HUES64 (cell line): ENCODE measurements at regions not wholly inside any gene's neighbourhood (a gene's known extent, or its start where the extent isn't known, plus 50 kb on each side); places are given as distances from the start of the nearest gene placed in this dataset.

Experiments
- H3K27ac ChIP-seq: 2 replicates; pipeline ENCODE4 v1.7.0; 2013; ENCODE audit warnings: low read depth, low read length, inconsistent platforms
- H3K27me3 ChIP-seq: 2 replicates; pipeline ENCODE4 v1.6.1; 2013; ENCODE audit warnings: mild to moderate bottlenecking, low read length; ENCODE audit not compliant: insufficient read depth
- H3K36me3 ChIP-seq: 2 replicates; pipeline ENCODE4 v1.6.1; 2013; ENCODE audit warnings: mild to moderate bottlenecking, low read length; ENCODE audit not compliant: insufficient read depth
- H3K4me1 ChIP-seq: 2 replicates; pipeline ENCODE4 v1.6.1; 2013; ENCODE audit warnings: mild to moderate bottlenecking, low read length, moderate library complexity; ENCODE audit not compliant: insufficient read depth
- H3K4me3 ChIP-seq: 2 replicates; pipeline ENCODE4 v1.5.1; 2013; ENCODE audit warnings: mild to moderate bottlenecking, low read length, moderate library complexity
- H3K9ac ChIP-seq: 2 replicates; pipeline ENCODE4 v1.6.1; 2013; ENCODE audit warnings: mild to moderate bottlenecking, low read depth, low read length
- H3K9me3 ChIP-seq: 2 replicates; pipeline ENCODE4 v1.6.1; 2013; ENCODE audit warnings: low read depth, low read length; ENCODE audit not compliant: insufficient read depth
- WGBS: fragments of 150-250, 120-280 bp; methylation state at CpG from one replicate; pipeline ENCODE4 v1.1.7; 2013; ENCODE audit warnings: missing lambda C conversion rate; 5-methylcytosine and 5-hydroxymethylcytosine counted together

GRCh38 chr10:28812384-28813372 lies 135.4 kb downstream of the BAMBI start:
- 73% methylated on average over 9 of the region's 11 CpGs for WGBS
- Histone ChIP-seq H3K4me1 (peaks cover 36% of the 10 kb centered on the region), H3K4me3 (no peak overlapping the region), H3K36me3 (no peaks in the 10 kb centered on the region), H3K9me3 (no peaks in the 10 kb centered on the region), H3K27me3 (no peaks in the 10 kb centered on the region), H3K27ac (no peak overlapping the region), H3K9ac (no peak overlapping the region)

- Histone ChIP-seq H3K36me3 (no peaks in the 10 kb centered on the region), H3K4me3 (no peak overlapping the region), H3K9me3 (no peaks in the 10 kb centered on the region), H3K27ac (no peak overlapping the region), H3K9ac (no peak overlapping the region), H3K4me1 (peaks cover 6% of the 10 kb centered on the region), H3K27me3 (no peaks in the 10 kb centered on the region)
- WGBS = 96% methylated on average over 37 of the region's 37 CpGs
Observed at GRCh38 chr10:28815681-28816080, 138.4 kb downstream of the BAMBI start.

- no peak overlapping the region for H3K9ac ChIP-seq
- H3K27me3 ChIP-seq = no peaks in the 10 kb centered on the region
- no peaks in the 10 kb centered on the region for H3K9me3 ChIP-seq
- no peaks in the 10 kb centered on the region for H3K36me3 ChIP-seq
- 67% methylated on average over 11 of the region's 12 CpGs for WGBS
- no peak overlapping the region for H3K4me3 ChIP-seq
- H3K27ac ChIP-seq = no peak overlapping the region
- H3K4me1 ChIP-seq = peaks cover 12% of the 10 kb centered on the region
Observed at GRCh38 chr10:28822719-28823464, 145.6 kb downstream of the BAMBI start.

- no peak overlapping the region for H3K4me3 ChIP-seq
- H3K4me1 ChIP-seq = peaks cover 12% of the 10 kb centered on the region
- H3K27me3 ChIP-seq = no peaks in the 10 kb centered on the region
- WGBS = 87% methylated on average over 1 of the region's 1 CpG
- H3K36me3 ChIP-seq = no peaks in the 10 kb centered on the region
- no peak overlapping the region for H3K9ac ChIP-seq
- no peak overlapping the region for H3K27ac ChIP-seq
- H3K9me3 ChIP-seq = no peaks in the 10 kb centered on the region
Observed at GRCh38 chr10:28823501-28824075, 146.3 kb downstream of the BAMBI start.

GRCh38 chr10:28833313-28833712 lies 156.0 kb downstream of the BAMBI start:
- Histone ChIP-seq H3K36me3 (no peaks in the 10 kb centered on the region), H3K27me3 (no peaks in the 10 kb centered on the region), H3K4me1 (no peaks in the 10 kb centered on the region), H3K4me3 (no peak overlapping the region), H3K9me3 (no peaks in the 10 kb centered on the region), H3K9ac (no peak overlapping the region), H3K27ac (no peak overlapping the region)
- 86% methylated on average over 4 of the region's 4 CpGs for WGBS

- no peak overlapping the region for H3K4me3 ChIP-seq
- H3K27ac ChIP-seq = no peak overlapping the region
- no peaks in the 10 kb centered on the region for H3K36me3 ChIP-seq
- no peaks in the 10 kb centered on the region for H3K4me1 ChIP-seq
- H3K9ac ChIP-seq = no peak overlapping the region
- no peaks in the 10 kb centered on the region for H3K27me3 ChIP-seq
- H3K9me3 ChIP-seq = no peaks in the 10 kb centered on the region
Observed at GRCh38 chr10:28836435-28836743, 159.1 kb downstream of the BAMBI start.

- Histone ChIP-seq H3K4me3 (no peak overlapping the region), H3K36me3 (no peaks in the 10 kb centered on the region), H3K9ac (no peak overlapping the region), H3K27me3 (no peaks in the 10 kb centered on the region), H3K4me1 (no peaks in the 10 kb centered on the region), H3K9me3 (no peaks in the 10 kb centered on the region), H3K27ac (no peak overlapping the region)
- 94% methylated on average over 3 of the region's 3 CpGs for WGBS
Observed at GRCh38 chr10:28837613-28838390, 160.5 kb downstream of the BAMBI start.

- Histone ChIP-seq H3K27ac (no peak overlapping the region), H3K9ac (no peak overlapping the region), H3K4me1 (no peaks in the 10 kb centered on the region), H3K36me3 (no peaks in the 10 kb centered on the region), H3K9me3 (no peaks in the 10 kb centered on the region), H3K4me3 (no peak overlapping the region), H3K27me3 (no peaks in the 10 kb centered on the region)
- 88% methylated on average over 2 of the region's 2 CpGs for WGBS
Observed at GRCh38 chr10:28838908-28839307, 161.6 kb downstream of the BAMBI start.

GRCh38 chr10:28839600-28840007 lies 162.3 kb downstream of the BAMBI start:
- H3K9me3 ChIP-seq = peaks cover 4% of the 10 kb centered on the region; the same call in 1 of the 2 replicates
- H3K36me3 ChIP-seq = no peaks in the 10 kb centered on the region
- no peak overlapping the region for H3K4me3 ChIP-seq
- 86% methylated on average over 6 of the region's 6 CpGs for WGBS
- H3K27me3 ChIP-seq = no peaks in the 10 kb centered on the region
- H3K4me1 ChIP-seq = no peaks in the 10 kb centered on the region
- no peak overlapping the region for H3K27ac ChIP-seq
- no peak overlapping the region for H3K9ac ChIP-seq

- no peaks in the 10 kb centered on the region for H3K27me3 ChIP-seq
- peaks cover 7% of the 10 kb centered on the region; the same call in 1 of the 2 replicates for H3K9me3 ChIP-seq
- H3K4me1 ChIP-seq = no peaks in the 10 kb centered on the region
- no peaks in the 10 kb centered on the region for H3K36me3 ChIP-seq
- no peak overlapping the region for H3K27ac ChIP-seq
- H3K4me3 ChIP-seq = no peak overlapping the region
- H3K9ac ChIP-seq = no peak overlapping the region
- 93% methylated on average over 5 of the region's 6 CpGs for WGBS
Observed at GRCh38 chr10:28840202-28840601, 162.9 kb downstream of the BAMBI start.
